ENCODE measurements at regions not wholly inside any gene's neighbourhood (a gene's known extent, or its start where the extent isn't known, plus 50 kb on each side); places are given as distances from the start of the nearest gene placed in this dataset.

- no peak for DNase-seq (ENCODE audit: low read depth in 2 of 3, low spot score in 2 of 3)
Measured at GRCh38 chr2:145026456-145027455, 506.8 kb upstream of the ZEB2 start.

DNA sequence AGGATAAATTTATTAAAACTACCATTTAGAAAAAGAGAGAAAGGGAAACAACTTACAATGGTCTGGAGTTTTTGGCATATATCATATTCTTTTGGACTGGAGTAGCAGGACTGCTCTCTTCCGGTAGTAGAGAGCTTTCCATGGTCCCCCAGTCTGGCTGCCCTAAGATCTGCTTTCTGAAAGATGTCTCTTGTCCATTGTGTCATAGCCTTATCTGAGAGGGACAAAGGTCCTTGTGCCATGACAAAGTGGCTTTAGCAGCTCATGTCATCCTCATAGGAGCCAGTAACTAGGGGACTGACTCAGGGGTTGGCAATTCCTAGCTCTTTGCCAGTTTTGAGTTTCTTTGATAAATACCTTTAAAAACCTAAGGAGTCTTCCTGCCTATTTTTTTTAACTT, 505.5 kb upstream of the ZEB2 start:
- DNase-seq (ENCODE audit: low read depth in 2 of 3, low spot score in 2 of 3), result no peak

DNA sequence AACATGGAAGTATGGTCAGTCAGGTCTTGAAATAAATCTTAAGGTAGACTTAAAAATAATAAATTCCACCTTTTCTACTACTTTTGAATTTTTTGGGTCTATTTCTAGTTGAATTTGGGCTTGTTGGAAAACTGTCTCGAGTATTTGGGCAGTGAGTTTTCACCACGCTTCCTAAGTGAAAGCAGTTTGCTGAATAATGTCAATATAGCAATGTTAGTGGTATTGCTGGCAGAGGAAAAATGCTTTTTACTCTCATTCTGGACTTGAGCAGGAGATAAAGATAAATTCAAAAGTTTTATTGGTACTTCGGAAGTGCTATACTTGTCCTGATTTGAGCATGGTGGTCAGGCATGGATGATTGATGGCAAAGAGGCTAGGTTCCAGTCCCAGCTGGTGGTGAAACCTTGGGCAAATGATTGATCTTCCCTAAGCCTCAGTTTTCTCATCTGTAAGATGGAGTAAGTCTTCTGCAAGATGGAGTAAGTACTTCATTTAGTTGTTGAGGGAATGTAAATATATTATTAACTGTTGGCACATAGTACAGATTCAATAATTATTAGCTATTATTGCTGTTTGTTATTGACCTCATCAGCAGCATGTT, 503.5 kb upstream of the ZEB2 start:
- no peak for DNase-seq (ENCODE audit: low read depth in 2 of 3, low spot score in 2 of 3)

DNA sequence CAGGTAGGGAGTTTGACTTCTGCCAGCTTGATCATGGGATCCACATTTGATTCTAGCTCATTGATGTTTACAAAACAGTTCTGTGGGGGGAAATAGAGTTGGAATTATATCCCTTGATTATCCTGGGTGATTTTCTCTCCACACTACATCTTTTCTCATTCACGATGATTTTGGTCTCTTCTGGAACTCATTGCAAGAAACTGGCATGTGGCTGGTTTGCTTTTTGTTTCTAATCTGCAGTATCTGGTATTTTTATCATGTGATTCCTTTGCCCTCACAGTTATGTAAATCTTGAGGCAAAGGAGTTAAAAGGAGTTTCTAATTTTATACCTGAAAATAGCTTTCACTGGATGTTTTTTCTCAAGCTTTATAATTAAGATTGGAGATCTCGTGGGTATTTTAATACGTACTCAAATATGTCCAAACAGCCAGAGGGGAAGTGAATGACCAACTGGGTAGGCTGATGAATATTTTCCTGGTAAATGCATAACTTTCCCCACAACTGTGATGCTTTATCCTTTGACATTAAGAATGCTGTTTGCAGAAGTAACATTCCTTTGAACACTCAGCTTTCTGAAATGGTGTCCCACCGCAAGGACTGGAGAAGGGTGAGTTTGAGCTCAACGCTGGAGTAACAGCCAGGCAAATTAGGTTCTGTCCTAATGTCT, 502.9 kb upstream of the ZEB2 start:
- DNase-seq (ENCODE audit: low read depth in 2 of 3, low spot score in 2 of 3), result no peak

GRCh38 chr2:145021962-145022665, 502.2 kb upstream of the ZEB2 start:
- DNase-seq (ENCODE audit: low read depth in 2 of 3, low spot score in 2 of 3), result no peak

- DNase-seq (ENCODE audit: low read depth in 2 of 3, low spot score in 2 of 3), result no peak
Measured at GRCh38 chr2:145020694-145021093, 500.8 kb upstream of the ZEB2 start.

GRCh38 chr2:145020139-145020538, 500.2 kb upstream of the ZEB2 start:
- no peak for DNase-seq (ENCODE audit: low read depth in 2 of 3, low spot score in 2 of 3)

GRCh38 chr2:145018502-145018901, 498.6 kb upstream of the ZEB2 start:
- DNase-seq (ENCODE audit: low read depth in 2 of 3, low spot score in 2 of 3), result no peak

GRCh38 chr2:145017149-145017548, 497.2 kb upstream of the ZEB2 start:
- DNase-seq (ENCODE audit: low read depth in 2 of 3, low spot score in 2 of 3), result no peak

- no peak for DNase-seq (ENCODE audit: low read depth in 2 of 3, low spot score in 2 of 3)
Measured at GRCh38 chr2:145016711-145017110, 496.8 kb upstream of the ZEB2 start.

DNA sequence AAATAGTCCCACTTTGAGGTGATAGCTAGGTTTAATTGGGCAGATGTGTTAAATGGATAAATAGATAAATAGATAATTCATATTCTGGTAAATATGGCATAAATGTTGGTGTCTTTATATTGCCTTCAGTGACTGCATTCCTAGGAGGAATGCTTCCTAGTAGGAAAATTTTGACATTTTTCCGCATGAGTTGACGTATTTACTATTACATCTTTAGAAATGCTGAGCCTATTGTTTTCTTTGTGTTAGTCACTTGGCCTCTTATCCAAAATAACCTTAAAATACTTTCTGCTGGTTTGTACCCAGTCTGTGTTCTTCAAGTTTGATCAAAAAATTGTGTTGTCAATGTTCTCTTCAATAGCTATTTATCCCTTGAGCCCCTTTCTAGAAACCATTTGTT, 495.6 kb upstream of the ZEB2 start:
- no peak for DNase-seq (ENCODE audit: low read depth in 2 of 3, low spot score in 2 of 3)

- DNase-seq (ENCODE audit: low read depth in 2 of 3, low spot score in 2 of 3), result no peak
Measured at GRCh38 chr2:145012806-145013205, 492.9 kb upstream of the ZEB2 start.

DNA sequence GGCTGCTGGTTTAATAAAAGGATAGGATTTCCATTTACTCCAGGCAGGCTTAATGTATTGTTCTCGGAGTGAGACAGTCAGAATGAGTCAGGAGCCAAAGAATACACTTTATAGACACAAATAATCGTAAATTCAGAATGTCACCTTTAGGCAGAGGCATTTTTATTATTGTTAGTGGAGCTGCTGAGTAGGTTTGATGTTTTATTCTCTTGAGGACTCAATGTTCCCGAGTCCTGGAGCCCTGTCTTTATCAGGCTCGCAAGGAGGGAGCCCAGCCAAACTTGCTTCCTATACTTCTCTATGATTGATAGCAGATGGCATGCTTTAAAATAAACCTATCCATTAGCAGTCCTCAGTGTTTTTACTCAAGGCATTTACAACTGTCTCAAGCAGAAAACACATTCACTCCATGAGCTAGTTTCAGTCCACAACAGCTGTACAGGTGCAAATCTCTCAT, 492.3 kb upstream of the ZEB2 start:
- DNase-seq (ENCODE audit: low read depth in 2 of 3, low spot score in 2 of 3), result no peak

DNA sequence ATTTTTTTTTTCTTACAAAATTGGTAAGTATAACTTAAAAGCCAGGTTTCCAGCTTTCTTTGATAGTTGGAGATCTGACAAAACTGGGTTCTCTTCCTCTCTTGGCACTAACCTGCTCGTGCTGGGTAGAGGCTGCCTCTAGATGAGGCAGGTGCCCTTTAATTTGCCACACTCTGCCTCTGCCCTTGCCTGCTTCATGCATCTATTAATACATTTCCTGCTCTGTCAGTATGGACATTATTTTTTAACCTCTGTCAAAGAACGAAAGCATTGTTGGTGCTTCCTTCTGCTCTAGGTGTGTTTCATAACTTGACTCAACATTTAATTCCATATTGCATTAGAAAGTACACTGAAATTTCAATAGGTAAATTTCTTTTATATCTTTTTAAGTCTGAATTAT, 490.7 kb upstream of the ZEB2 start:
- DNase-seq (ENCODE audit: low read depth in 2 of 3, low spot score in 2 of 3), result no peak

DNA sequence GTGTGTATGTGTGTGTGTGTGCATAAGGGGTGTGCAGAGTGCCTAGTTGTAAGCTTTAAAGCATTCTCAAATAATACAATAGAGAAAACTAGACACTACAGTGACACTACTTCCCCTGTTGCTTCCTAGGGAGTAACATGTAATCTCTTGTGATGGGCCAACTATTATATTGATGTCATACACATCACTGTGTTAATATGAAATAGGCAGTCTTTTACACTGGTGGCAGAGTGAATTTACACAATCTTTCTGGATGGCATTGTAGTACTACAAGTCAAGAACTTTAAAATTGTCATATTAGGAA, 488.0 kb upstream of the ZEB2 start:
- DNase-seq (ENCODE audit: low read depth in 2 of 3, low spot score in 2 of 3), result no peak

- no peak for DNase-seq (ENCODE audit: low read depth in 2 of 3, low spot score in 2 of 3)
Measured at GRCh38 chr2:145007093-145007959, 487.4 kb upstream of the ZEB2 start.

DNA sequence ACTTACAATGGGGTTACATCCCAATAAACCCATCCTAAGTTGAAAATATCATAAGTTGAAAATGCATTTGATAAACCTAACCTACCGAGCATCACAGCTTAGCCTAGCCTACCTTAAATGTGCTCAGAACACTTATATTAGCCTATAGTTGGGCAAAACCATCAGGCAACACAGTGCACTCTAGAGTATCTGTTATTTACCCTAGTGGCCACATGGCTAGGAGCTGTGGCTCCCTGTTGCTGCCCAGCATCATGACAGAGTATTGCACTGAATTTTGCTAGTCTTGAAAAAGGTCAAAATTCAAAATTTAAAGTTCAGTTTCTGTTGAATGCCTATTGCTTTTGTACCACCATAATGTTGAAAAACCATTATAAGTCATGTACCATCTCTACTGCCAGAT, 482.7 kb upstream of the ZEB2 start:
- no peak for DNase-seq (ENCODE audit: low read depth in 2 of 3, low spot score in 2 of 3)

GRCh38 chr2:145000376-145000775, 480.5 kb upstream of the ZEB2 start:
- DNase-seq (ENCODE audit: low read depth in 2 of 3, low spot score in 2 of 3), result no peak

GRCh38 chr2:144999936-145000335, 480.0 kb upstream of the ZEB2 start:
- DNase-seq (ENCODE audit: low read depth in 2 of 3, low spot score in 2 of 3), result no peak

DNA sequence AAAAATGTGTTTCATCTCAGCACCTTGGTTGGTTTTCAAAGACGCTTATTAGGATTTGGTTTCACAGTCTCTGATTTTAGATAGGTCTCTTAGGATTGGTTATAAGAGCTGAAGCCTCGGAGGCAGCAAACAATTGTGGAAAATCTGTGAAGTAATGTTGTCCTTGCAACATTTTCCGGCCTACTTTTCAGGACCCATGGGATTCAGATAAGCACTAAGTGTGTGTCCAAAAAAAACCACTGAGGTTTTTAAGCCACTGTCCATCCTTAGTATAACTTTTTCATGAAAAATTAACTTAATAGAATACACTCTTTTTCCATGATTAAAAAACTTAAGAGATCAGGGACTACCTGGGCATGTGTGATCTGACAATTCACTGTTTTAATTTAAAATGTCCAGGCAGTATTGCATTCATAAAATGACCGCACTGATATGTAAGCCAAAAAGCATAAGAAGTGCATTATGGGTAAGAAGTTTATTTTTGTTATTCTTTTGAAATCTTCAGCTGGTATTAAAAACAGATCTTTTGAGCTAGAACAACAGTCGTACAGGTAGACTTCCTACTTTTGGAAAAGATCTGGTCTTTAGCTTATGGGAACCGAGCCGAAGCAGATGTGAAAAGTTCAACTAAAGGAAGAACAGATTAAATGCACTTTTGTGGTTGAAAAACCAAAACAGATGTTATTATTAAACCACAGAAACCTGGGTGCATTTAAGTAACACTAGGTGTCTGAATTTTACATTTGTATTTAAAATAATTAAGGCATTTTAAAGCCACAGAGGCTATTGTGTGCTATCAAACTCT, 479.4 kb upstream of the ZEB2 start:
- DNase-seq (ENCODE audit: low read depth in 2 of 3, low spot score in 2 of 3), result no peak

All from activated CD8-positive, alpha-beta memory T cell treated with anti-CD3 and anti-CD28 coated beads for 48 hours (primary cell).